ENCODE measurements at regions not wholly inside any gene's neighbourhood (a gene's known extent, or its start where the extent isn't known, plus 50 kb on each side); places are given as distances from the start of the nearest gene placed in this dataset.

DNA sequence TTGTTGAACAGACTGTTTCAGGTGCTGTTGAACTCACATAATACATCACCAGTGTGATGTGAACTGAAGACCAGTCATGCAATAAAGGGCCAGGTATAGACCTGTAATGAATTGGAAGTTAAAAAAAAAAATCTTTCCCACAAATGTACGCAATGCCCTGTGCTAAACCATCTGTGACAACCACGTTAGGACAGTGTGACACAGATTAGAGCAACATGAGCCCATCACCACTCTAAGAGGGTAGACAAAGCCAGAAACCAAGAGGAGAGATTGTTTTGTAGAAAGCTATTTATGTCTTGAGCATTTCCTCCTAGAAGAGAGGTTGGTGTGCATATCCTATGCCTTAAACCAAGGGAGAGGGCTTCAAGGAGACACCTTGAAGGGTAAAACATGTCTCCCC, 77.0 kb upstream of the BEND6 start:
- TF ChIP-seq, protein P1, sequence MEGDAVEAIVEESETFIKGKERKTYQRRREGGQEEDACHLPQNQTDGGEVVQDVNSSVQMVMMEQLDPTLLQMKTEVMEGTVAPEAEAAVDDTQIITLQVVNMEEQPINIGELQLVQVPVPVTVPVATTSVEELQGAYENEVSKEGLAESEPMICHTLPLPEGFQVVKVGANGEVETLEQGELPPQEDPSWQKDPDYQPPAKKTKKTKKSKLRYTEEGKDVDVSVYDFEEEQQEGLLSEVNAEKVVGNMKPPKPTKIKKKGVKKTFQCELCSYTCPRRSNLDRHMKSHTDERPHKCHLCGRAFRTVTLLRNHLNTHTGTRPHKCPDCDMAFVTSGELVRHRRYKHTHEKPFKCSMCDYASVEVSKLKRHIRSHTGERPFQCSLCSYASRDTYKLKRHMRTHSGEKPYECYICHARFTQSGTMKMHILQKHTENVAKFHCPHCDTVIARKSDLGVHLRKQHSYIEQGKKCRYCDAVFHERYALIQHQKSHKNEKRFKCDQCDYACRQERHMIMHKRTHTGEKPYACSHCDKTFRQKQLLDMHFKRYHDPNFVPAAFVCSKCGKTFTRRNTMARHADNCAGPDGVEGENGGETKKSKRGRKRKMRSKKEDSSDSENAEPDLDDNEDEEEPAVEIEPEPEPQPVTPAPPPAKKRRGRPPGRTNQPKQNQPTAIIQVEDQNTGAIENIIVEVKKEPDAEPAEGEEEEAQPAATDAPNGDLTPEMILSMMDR (conservative IDR thresholded peaks at IDR 0.05): no peak
- TF ChIP-seq ZFX (IDR thresholded peaks at IDR 0.05): no peak
